WTC11 (cell line): ENCODE measurements at regions not wholly inside any gene's neighbourhood (a gene's known extent, or its start where the extent isn't known, plus 50 kb on each side); places are given as distances from the start of the nearest gene placed in this dataset.

ENCODE experiments used
- ATAC-seq: fragments of 200-7000 bp; cut with Tn5 transposase; 2 replicates; pipeline ENCODE4 v1.10.0; 2021; ENCODE audit warnings: mild to moderate bottlenecking, moderate library complexity
- CTCF ChIA-PET: fragments of 300-600 bp; sonication (Branson Sonifier 250); formaldehyde crosslinking; loops from one replicate; lab custom pipeline; 2021; ENCODE audit warnings: antibody characterized with exemption; lab: Charles Lee
- POLR2A ChIA-PET: fragments of 350-600 bp; sonication (Branson Sonifier 250); formaldehyde crosslinking; loops from one replicate; lab custom pipeline; 2021; ENCODE audit warnings: antibody characterized with exemption; lab: Charles Lee
- DNase-seq: peaks from one replicate; pipeline ENCODE4 v3.0.0; 2021; ENCODE audit warnings: low spot score
- H3K27ac Mint-ChIP-seq: 2 replicates; pipeline ENCODE4 v1.8.0; 2021; ENCODE audit warnings: mixed read lengths
- H3K27me3 Mint-ChIP-seq: 2 replicates; pipeline ENCODE4 v1.8.0; 2021; ENCODE audit warnings: low read depth, mild to moderate bottlenecking, moderate library complexity, mixed read lengths
- H3K36me3 Mint-ChIP-seq: 2 replicates; pipeline ENCODE4 v1.8.0; 2021; ENCODE audit warnings: mixed read lengths
- H3K4me1 Mint-ChIP-seq: 2 replicates; pipeline ENCODE4 v1.8.0; 2022; ENCODE audit warnings: mixed read lengths
- H3K4me3 Mint-ChIP-seq: 2 replicates; pipeline ENCODE4 v1.8.0; 2021; ENCODE audit warnings: mild to moderate bottlenecking, moderate library complexity, mixed read lengths
- H3K9me3 Mint-ChIP-seq: 2 replicates; pipeline ENCODE4 v1.8.0; 2021; ENCODE audit warnings: mixed read lengths
- AFF4 ChIP-seq: sonication (generic); formaldehyde crosslinking; IDR thresholded peaks from 2 replicates; pipeline ENCODE4 v1.8.1; 2023; ENCODE audit warnings: mild to moderate bottlenecking, missing genetic modification reagents, borderline replicate concordance
- CREB1 ChIP-seq: sonication (generic); formaldehyde crosslinking; IDR thresholded peaks from 2 replicates; pipeline ENCODE4 v1.8.0; 2023; ENCODE audit warnings: mild to moderate bottlenecking, missing genetic modification reagents
- CTCF ChIP-seq: fragments of 200-600 bp; IDR thresholded peaks from 2 replicates; pipeline ENCODE4 v1.8.0; 2022; ENCODE audit warnings: antibody characterized with exemption
- ESRRA ChIP-seq: sonication (generic); formaldehyde crosslinking; IDR thresholded peaks from 2 replicates; pipeline ENCODE4 v1.8.1; 2022; ENCODE audit warnings: mild to moderate bottlenecking, missing genetic modification reagents, borderline replicate concordance
- KAT7 ChIP-seq: sonication (generic); formaldehyde crosslinking; IDR thresholded peaks from 2 replicates; pipeline ENCODE4 v1.8.1; 2023; ENCODE audit warnings: missing genetic modification reagents, mild to moderate bottlenecking, borderline replicate concordance
- NFE2L1 ChIP-seq: sonication (generic); formaldehyde crosslinking; IDR thresholded peaks from 2 replicates; pipeline ENCODE4 v1.8.1; 2023; ENCODE audit warnings: missing genetic modification reagents
- PRDM15 ChIP-seq: sonication (generic); formaldehyde crosslinking; IDR thresholded peaks from 2 replicates; pipeline ENCODE4 v1.8.0; 2022; ENCODE audit warnings: missing genetic modification reagents
- ZNF121 ChIP-seq: sonication (generic); formaldehyde crosslinking; IDR thresholded peaks from 2 replicates; pipeline ENCODE4 v1.8.0; 2023; ENCODE audit warnings: missing genetic modification reagents
- ZNF232 ChIP-seq: sonication (generic); formaldehyde crosslinking; IDR thresholded peaks from 2 replicates; pipeline ENCODE4 v1.8.0; 2022; ENCODE audit warnings: mild to moderate bottlenecking, missing genetic modification reagents
- ZNF263 ChIP-seq: sonication (generic); formaldehyde crosslinking; IDR thresholded peaks from 2 replicates; pipeline ENCODE4 v1.8.1; 2022; ENCODE audit warnings: low read depth, mild to moderate bottlenecking, moderate library complexity, missing genetic modification reagents

- no peak for TF ChIP-seq CTCF
Measured at GRCh38 chr3:134708671-134709070, 57.8 kb upstream of the KY start (continued).

GRCh38 chr3:134709076-134709475, 58.3 kb upstream of the KY start:
- Mint-ChIP-seq H3K9me3 (no peaks in the 10 kb centered on the region), H3K27ac (no peak overlapping the region), H3K4me3 (no peak overlapping the region), H3K27me3 (peaks cover 2% of the 10 kb centered on the region; the same call in 1 of the 2 replicates), H3K4me1 (no peaks in the 10 kb centered on the region), H3K36me3 (no peaks in the 10 kb centered on the region)
- no peak for TF ChIP-seq CREB1 (CRISPR knock-in tag)
- ChIA-PET CTCF (interaction anchor here (1.4 to 2.4 kb wide), 2 partner anchors 32 to 46 kb away, joined by 4 to 8 read pairs; no protein-coding TSS in a partner anchor), POLR2A (no interaction called here)
- ATAC-seq (no peak), DNase-seq (no peak)

GRCh38 chr3:134709561-134710312, 58.9 kb upstream of the KY start:
- H3K36me3 Mint-ChIP-seq = no peaks in the 10 kb centered on the region
- peaks cover 2% of the 10 kb centered on the region; the same call in 1 of the 2 replicates for H3K27me3 Mint-ChIP-seq
- ATAC-seq = no peak
- H3K4me1 Mint-ChIP-seq = no peaks in the 10 kb centered on the region
- ChIA-PET CTCF (interaction anchor here (0.6 to 2.4 kb wide), 3 partner anchors 32 to 71 kb away, joined by 6 to 8 read pairs (median 6); no protein-coding TSS in a partner anchor), POLR2A (no interaction called here)
- no peak overlapping the region for H3K27ac Mint-ChIP-seq
- TF ChIP-seq PRDM15 (peak; percentile 85), ZNF232 (CRISPR knock-in tag) (no peak), KAT7 (CRISPR knock-in tag) (no peak)
- no peaks in the 10 kb centered on the region for H3K9me3 Mint-ChIP-seq
- DNase-seq = no peak
- no peak overlapping the region for H3K4me3 Mint-ChIP-seq

- ATAC-seq (no peak), DNase-seq (no peak)
- no peak overlapping the region for H3K27ac Mint-ChIP-seq
- H3K4me3 Mint-ChIP-seq = no peak overlapping the region
- peaks cover 2% of the 10 kb centered on the region; the same call in 1 of the 2 replicates for H3K27me3 Mint-ChIP-seq
- H3K9me3 Mint-ChIP-seq = no peaks in the 10 kb centered on the region
- H3K36me3 Mint-ChIP-seq = no peaks in the 10 kb centered on the region
- TF ChIP-seq ESRRA (CRISPR knock-in tag) = no peak
- TF ChIP-seq ZNF263 = no peak
- no peak for TF ChIP-seq ZNF121 (CRISPR knock-in tag)
- TF ChIP-seq NFE2L1 = no peak
- TF ChIP-seq AFF4 = no peak
- ChIA-PET POLR2A (no interaction called here), CTCF (interaction anchor here (0.6 to 2.4 kb wide), 3 partner anchors 33 to 71 kb away, joined by 6 to 8 read pairs (median 6); no protein-coding TSS in a partner anchor)
- no peaks in the 10 kb centered on the region for H3K4me1 Mint-ChIP-seq
Measured at GRCh38 chr3:134710313-134710680, 59.5 kb upstream of the KY start.
